ENCODE measurements at regions not wholly inside any gene's neighbourhood (a gene's known extent, or its start where the extent isn't known, plus 50 kb on each side); places are given as distances from the start of the nearest gene placed in this dataset.

DNA sequence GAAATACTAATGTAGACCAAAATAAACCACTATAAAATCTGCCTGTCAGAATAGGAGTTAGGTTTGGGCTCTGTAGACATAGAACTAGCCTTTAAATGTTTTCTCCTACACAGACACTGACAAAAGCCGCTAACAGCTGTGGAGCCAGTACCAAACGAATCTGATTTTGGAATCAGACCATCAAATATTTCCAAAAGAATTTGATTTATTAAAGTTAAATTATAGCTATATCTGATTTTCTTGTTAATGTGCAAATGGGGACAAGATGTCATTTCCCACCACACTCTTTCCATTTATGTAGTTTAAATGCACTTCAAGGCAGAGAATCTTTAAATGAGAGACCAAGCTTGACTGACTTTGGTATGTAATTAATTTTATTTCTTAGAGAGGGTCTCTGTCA is 343.4 kb upstream of the FIGN start:
- no peak for DNase-seq

DNA sequence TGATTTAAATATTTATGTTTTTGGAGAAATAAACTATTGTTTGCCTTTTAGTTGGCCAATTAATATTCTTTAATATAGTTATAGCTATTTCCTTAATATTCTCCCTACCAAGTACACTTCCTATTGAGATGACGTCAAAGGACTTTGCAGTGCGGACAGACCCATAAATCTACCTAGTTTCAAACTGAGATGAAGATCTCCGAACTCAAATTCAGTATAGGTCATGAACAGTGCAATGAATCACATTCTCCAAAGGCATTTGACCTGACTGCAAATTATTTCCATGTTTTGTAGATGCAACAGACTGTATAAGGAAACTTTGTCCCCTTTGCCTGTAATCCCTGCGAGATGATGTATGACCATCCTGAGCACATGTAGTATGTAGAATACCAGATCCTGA is 342.6 kb upstream of the FIGN start:
- DNase-seq, result no peak

DNA sequence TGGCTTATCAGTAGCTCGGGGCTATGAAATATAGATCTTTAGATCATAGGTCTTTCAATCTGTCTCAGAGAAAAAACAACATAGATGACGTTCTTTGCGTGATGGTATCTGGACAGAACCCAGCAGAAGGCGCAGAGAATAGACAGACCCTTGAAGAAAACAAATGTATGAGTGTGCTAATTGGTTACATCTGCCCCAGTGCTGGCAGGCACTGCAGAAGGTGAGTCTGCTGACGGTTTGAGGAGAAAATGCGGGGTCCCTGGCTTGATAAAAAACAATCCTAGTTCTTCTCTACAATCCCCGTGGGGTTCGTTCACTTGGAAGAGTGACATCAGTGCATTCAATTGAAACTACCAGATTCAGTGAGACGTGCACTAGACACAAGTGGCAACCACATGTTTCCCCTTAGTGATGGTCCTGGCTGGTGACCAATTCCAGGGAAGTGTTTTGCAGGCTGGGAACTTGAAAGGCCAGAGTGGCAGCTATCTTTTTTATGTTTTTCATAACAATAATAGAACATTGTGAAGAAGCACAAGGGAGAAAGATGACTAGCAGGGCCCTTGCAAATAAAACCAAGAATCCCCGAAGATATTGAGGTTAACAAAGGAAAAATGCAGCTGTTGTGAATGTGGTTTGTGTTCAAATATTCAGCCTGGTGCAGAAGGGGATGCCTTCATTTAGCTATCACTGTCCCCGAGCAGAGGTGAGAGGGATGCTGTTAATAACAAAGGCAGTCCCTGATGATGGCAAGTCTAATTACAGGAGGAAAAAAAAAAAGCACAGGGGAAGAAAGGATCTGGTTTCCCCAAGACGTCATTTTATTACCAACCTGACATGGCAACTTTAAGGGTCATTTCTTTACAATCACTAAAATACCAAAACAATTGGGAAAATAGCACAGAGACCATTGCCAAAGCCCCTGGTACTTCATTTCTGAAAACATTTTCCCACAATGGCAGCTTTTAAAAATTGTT is 337.6 kb upstream of the FIGN start:
- no peak for DNase-seq

DNA sequence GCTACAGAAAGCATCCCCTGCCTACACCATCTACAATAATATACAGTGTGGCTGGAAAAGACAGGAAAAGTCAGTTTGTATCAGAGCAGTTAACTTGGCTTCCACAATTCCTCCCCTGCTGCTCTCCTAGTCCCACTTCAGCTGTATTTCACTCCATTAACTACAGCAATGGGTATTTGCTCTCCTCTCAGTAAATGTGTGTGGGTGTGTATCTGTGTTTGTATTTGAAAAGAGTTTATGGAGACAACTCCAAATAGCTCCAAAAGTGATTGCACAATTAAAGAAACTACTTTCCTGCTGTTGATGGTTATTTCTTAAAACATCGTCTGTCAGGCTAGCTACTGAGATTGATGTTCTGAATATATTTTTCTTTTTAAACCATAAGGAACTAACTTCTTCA is 333.7 kb upstream of the FIGN start:
- no peak for DNase-seq

DNA sequence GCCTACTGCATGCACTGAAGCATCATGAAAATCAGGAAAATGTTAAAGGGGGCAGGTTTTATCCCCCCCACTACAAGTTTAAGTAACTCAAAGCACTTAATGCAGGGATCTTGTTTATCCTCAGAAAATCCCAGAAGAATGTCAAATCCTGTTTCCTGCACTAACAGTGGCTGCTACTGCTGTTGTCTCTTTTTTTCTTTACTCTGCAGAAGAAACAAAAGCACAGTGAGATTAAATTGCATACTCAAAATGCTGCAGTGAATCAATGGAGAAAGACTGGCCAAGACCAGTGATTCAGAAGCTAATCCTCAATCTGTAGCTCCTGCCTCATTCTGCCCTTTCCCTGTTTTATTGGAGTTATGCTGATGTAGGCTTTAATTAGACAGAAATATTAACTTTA is 332.3 kb upstream of the FIGN start:
- no peak for DNase-seq

DNA sequence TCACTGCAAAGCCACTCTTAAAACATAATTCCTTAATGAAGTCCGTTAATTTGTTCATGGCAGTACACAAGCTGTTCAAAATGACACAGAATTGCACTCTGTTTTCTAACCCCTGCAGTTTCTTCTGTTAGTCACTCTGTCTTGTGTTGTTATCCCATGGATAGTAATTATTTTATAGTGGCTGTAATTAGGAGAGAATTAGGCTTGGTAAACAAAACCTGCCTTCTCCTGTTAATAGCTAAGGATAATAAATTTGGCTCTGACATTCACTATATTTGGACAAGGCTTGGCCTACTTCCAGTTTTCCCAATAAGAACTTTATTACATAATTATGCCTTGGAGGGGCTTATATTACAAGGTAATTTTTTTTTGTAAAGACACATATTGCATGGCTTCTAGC is 330.3 kb upstream of the FIGN start:
- DNase-seq, result no peak

DNA sequence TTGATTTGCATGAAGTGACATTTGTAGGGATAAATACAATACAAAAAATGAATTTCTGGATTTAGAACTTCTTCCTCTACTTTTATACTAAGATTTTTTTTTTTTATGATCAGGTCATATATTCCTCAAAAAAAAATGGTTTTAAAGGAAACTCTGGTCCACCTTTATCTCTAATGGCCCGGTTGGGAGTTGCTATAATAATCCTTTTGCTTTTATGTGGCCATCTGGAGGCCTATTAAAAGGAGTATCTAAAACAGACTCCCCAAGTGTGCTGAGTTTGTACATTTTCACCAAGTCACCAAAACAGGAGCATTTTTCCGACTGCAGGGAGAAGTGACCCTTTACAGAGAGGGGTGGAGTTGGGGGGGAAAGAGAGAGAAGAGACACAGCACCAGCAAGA is 329.2 kb upstream of the FIGN start:
- no peak for DNase-seq

DNA sequence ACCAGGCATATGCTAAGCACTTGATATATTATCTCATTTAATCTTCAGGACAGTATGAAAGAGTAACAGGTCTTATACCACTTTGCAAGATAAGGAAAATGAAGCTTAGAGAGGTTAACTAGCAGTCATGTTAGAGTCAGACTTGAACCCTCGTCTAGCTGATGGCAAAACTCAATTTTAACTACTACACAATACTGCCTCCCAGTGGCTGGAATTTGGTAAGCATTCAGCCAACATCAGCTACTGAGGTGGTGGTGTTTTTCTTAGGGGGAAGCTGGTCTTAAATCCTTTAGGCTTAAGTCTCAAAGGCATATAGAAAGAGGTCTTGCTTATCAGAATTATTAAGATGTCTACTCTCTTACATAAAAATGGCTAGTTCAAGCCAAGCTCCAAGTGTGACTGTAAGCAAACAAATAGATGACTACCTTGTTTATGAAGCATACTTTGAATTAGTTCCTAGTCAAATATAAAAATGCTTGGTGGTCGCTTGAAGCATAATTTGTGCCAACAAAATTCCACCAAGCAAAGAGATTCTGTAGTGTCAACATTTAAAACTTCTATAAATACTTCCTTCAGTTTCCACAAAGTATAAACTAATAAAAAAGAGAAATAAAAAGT is 325.4 kb upstream of the FIGN start:
- DNase-seq, result peak; percentile 21

DNA sequence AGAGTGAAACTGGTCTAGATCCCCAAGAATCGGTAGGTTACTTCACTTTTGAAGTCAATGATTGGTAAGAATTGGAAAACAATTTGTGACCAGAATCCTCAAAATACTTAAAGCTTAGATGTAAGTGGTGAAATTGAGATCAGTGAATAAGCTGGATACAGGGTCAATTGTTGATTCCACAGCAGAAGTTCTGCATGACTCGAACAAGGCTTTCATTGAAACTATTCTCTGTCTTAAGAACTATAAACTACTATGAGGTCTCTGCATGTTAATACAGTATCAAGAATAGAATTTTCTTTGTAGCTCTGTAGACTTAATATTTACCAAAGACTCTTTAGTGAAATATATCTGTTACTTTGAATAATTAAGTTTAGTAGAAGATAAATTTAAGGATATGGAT is 324.2 kb upstream of the FIGN start:
- DNase-seq, result no peak

DNA sequence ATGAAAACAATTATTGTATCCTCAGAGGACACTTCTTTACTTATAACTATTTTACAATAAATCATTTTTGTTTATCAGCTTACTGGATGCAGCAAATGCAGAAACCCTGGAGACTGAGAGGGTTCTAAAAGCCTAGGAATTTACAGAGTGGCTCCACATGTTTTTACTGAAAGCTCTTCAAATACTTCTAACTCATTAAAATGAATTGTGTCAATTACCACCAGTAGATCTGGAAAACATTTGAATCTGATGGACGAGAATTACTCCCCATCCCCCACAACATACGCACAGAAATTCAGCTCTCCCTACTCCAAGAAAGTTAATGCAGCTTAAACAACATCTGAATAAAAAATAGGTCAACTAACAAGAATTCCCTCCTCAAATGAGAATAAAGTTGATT is 319.8 kb upstream of the FIGN start:
- DNase-seq, result no peak

DNA sequence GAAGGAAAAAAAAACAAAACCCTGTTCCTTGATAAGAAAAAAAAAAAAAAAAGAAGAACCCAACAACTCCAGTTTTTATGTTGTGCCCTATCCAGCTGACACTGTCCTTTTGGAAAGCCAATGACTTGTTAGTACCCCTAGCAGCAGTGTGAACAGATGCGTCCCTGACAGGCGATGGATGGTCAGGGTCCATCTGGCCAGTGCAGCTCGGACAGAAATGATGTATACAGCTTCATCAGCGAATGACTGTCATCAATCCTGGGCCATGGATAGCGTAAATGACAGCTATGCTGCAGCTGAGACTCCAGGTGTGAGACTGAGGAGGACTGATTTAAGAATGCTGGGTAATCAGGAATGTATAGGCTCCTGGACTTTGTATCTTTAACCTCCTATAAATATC is 318.8 kb upstream of the FIGN start:
- no peak for DNase-seq

DNA sequence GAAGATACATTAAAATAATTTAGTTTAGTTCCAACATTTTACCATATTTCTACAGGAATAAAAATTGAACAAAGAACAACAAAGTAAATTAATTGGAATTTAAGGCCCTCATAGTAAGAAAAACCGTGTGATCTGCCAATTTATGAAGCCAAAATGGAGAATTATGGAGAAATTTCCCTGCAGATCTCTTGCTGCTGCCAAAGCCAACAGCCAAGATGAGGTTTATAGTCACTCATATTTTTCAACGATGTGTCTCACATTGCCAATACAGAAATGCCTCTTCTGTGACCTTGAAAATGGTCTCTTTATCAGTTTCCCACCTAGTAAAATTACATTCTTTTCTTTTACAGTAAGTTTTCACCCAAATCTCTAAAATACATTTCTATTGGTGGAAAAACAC is 317.2 kb upstream of the FIGN start:
- no peak for DNase-seq

DNA sequence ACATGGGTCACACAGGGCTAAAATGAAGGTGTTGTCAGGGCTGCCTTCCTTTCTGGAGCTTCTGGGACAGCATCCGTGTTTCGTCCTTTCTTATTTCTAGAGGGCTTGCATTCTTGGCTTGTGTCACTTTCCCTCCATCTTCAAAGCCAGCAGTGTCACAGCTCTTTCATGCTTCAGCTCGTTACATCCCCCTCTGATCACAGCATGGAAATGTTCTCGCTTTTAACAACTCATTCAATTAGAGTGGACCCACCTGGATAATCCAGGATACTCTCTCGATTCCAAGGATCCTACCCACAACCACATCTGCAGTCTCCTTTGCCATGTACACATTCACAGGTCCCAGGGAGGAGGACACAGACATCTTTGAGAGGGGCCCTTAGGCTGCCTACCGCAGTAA is 316.2 kb upstream of the FIGN start:
- no peak for DNase-seq

DNA sequence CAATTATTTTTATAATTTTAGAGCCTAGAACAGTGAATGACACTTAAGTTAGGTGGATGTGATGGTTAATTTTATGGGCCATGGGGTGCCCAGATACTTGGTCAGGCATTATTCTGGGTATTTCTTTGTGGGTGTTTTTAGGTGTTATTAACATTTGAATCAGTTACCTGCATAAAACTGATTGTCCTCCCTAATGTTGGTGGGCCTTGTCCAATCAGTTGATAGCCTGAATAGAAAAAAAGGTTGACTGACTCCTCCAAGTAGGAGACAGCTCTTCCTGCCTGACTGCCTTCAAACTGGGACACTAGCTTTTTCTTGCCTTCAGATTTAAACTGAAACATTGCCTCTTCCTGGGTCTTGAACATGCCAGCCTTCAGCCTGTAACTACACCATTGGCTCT is 312.9 kb upstream of the FIGN start:
- DNase-seq, result no peak

DNA sequence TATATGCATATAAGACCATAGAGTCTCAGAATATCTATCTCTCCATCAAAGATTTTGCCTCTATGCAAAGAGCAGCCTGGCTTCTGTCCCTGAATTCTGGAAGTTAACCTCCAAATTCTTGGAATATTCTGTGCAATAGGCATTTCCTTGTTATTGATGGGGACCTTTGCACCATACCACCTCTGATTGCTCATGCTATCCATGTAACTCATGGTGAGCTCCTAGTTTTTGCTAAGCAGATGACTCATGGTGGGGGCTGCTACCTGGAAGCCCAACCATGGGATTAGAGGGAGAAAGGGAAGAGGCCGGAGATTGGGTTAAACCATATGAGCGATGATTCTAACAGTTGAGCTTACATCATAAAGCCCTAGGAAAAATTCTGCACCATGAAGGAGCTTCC is 310.2 kb upstream of the FIGN start:
- no peak for DNase-seq

DNA sequence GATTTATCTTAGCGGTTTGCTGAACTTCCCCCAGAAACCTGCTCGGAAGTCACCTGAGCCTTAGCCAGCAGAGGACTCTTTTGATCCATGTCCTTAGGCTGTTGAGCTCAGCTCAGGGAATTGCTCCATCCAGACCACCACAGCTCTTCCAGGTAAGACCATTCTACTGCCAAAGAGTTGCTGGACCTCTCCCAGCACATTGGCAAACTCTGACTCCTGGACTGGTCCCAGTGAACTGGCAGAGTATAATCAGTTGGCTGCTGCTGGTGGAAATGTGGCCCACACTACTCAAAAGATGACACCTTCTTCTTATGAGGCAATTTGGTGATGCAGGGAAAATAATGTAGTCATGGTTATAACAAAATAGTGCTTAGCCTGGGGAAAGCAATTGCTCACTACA is 308.8 kb upstream of the FIGN start:
- DNase-seq, result no peak

DNA sequence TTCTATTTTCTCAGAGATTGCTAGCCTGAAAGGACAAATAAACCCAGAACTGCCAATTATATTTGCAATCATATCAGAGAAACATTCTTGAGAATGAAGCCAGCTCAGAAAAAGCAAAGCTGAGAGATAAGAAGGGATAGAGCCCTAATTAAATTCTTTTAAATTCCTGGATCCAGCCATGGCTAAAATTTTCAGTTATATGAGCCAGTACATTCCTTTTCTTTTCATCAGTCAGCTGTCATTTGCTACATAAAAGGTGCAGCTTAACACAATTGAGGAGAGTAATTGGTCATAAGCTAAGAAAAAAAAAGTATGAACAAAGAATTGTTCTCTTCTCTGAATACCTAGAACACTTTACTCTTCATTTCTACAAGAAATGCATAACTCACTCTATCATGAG is 303.5 kb upstream of the FIGN start:
- DNase-seq, result no peak

DNA sequence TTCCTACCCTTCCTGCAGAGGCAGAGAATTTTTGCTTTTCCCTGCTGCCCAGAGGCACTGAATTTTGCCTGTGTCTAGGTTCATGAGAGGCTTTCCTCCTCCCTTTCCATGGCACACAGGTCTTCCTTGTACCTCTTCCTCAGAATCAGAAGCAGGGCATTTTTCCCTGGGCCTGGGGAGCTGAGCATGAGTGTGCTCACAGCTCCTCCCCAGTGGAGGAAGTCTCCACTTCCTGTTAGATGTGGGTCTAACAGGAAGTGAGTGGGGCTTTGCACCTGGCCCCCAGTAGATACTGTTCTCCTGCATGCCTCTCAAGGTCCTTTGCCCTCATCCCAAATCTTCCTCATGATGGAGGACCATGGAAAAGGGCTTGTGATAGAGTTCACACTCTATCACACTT is 297.2 kb upstream of the FIGN start:
- no peak for DNase-seq

DNA sequence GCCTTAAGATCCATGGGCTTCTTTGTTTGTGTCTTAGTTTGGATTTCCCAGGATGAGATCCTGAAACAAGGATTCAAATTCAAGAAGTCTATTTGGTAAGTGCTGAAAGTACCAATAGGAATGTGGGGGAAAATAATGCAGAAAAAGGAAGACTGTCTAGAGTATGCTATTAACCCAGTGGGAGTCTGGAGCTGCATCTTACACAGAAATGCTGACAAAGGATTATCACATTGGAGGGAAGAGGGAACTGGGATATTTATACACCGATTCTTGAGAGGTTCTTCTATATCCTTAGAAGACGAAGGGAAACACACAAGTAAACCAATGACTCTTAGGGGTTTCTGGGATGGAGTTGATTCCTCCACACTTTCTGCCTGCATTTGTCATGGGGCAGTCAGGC is 294.8 kb upstream of the FIGN start:
- DNase-seq, result no peak

DNA sequence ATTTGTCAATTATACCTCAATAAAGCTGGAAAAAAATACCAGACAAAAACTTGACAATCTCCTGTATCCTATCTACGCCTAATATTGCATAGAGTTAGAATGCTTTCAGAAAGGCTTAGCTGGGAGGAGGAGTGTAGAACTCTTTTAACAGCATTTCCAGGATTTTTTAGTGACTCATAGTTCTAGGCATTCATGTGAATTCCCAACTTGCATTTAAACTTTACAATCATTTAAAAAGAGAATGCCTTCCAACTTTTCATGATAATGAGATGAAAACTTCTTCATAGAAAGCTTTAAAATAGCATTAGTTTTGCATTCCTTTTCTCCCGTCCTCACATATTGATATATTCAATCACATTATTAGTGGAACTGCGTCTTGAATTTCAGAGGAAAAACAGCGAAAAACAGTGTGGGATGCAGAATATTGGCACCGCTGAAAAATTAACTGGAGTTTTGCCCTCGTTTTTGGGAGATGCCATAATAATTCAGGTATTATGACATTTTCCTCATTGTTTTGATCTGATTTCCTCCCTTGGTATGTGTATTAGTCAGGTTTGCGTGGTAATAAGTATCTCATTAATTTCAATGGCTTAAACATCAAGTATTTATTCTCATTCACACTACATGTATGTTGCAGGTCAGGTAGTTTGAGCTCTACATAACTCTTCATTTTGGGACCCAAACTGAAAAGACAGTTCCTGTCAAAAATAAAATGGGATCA is 293.2 kb upstream of the FIGN start:
- DNase-seq, result no peak

DNA sequence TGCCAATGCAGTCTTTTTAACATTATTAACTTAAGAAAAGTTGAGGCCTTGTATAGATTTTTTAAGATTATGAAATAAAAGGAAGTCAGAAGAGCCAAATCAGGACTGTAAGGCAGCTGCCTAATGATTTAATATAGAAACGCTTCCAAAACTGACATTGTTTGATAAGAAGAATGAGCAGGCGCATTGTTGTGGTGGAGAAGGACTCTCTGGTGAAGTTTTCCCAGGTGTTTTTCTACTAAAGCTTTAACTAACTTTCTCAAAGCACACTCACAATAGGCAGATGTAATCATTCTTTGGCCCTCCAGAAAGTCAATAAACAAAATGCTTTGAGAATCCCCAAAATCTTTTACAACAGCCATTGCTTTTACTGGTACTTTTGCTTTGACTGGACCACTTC is 288.6 kb upstream of the FIGN start:
- DNase-seq, result no peak

DNA sequence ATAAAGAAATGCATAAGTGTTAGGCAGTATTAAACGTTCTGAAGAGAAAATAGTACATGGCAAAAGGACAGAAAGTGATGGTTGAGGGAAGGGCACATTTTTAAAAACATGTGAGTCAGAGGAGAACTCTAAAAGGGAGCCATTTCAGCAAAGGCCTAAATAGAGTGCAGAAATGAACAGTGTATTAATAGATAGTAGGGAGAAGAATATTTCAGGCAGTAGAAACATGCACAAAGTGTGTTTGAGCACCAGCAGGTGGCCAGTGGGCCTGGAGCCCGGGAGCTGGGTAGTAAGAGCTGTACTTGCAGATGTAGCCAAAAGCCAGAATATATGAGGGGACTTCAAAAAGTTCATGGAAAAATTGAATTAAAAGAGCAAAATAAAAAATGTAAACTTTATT is 288.1 kb upstream of the FIGN start:
- DNase-seq, result no peak

DNA sequence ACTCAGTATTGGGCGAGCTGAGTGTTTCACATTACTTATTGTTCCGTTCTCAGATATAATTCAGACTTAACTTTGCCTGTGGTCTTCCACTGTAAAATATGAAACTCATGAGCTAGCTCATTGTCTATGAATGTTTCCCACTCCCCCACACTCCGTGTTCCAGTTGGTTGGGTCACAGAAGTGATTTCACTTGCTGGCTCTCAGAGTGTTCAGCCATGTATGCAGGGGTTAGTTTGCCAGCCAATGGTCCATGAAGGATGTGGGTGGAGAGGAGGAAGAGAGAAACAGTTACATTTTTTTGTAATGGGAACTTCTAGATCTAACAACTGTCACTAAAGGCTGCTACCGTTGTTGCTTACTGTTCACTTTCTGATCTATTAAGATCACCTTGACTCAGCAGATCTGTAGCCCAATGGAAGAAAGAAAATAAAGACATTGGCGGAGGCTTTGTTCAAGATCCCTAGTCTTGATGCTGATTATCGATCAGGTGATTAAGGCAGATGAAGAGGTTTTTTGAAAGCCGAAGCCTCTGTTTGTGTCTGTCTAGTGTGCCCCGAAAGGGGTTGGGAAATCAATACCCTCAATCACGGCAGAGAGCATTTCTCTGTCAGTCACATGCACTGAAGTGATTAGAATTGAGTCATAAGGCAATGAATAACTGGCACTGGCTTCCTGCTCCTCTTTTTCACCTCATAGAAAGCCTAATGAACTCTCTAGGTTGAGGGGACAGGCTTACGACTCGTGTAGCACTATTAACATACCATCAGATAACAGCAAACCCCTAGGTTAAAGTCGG is 279.7 kb upstream of the FIGN start:
- no peak for DNase-seq
